HEK293T (cell line): ENCODE measurements at regions not wholly inside any gene's neighbourhood (a gene's known extent, or its start where the extent isn't known, plus 50 kb on each side); places are given as distances from the start of the nearest gene placed in this dataset.

ENCODE experiments used
- BHLHE40 ChIP-seq: fragments of 450-650 bp; IDR thresholded peaks from 2 replicates; pipeline ENCODE4 v1.6.1; 2016; ENCODE audit warnings: mild to moderate bottlenecking, moderate library complexity, borderline replicate concordance
- ELF4 ChIP-seq: fragments of 450-650 bp; IDR thresholded peaks from 2 replicates; pipeline ENCODE4 v1.6.1; 2017; ENCODE audit warnings: antibody characterized with exemption
- FOXK2 ChIP-seq: fragments of 450-650 bp; IDR thresholded peaks from 2 replicates; pipeline ENCODE4 v1.6.1; 2016; ENCODE audit warnings: mild to moderate bottlenecking
- HDGF ChIP-seq: fragments of 450-650 bp; IDR thresholded peaks from 2 replicates; pipeline ENCODE4 v1.6.1; 2017; ENCODE audit warnings: antibody characterized with exemption, borderline replicate concordance
- SUZ12 ChIP-seq: fragments of 450-650 bp; IDR thresholded peaks from 2 replicates; pipeline ENCODE4 v1.6.1; 2016; ENCODE audit warnings: mild to moderate bottlenecking

GRCh38 chr6:40947876-40948526 is 91.0 kb downstream of the UNC5CL start:
- TF ChIP-seq SUZ12 (no peak), FOXK2 (no peak), BHLHE40 (no peak), ELF4 (no peak), HDGF (no peak)
